ENCODE measurements at regions not wholly inside any gene's neighbourhood (a gene's known extent, or its start where the extent isn't known, plus 50 kb on each side); places are given as distances from the start of the nearest gene placed in this dataset.

DNA sequence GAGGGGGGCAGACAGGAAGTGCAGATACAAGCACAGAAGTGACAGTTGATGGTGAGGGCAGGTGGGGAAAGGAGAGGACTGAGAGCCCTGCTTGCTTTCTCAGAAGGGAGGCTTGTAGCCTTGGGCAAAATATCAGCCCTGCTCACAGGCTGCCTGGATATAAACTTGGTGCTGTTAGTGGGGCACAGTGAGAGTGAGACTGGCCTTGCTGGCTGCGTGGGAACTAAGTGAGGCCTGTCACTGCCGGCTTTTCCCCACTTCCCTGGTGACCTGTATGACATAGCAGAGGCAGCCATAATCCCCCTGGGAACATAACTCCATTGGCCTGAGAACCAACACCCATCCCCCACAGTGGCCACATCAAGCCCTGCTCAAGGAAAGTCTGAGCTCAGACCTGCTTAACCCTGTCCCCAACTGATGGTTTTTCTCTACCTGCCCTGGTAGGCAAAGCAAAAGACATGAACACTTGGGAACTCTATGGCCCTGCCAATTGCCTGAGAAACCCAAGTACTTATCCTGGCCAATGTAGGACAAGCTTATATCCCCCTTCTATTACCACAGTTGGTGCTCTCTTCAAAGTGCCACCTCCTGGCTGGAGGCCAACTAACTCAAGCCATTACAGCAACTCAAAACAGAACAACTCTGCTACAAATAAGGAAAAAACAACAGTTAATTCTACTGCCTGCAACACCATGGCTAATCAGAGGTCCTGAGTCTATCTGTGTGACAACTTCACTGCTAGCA is 472.7 kb downstream of the PLPP3 start:
- ATAC-seq, result no peak
- Mint-ChIP-seq H3K9me3 (peaks cover 45% of the 10 kb centered on the region), H3K4me3 (no peak overlapping the region), H3K36me3 (peaks cover 20% of the 10 kb centered on the region), H3K27me3 (ENCODE audit: low read depth) (no peaks in the 10 kb centered on the region; the same call in 1 of the 2 replicates), H3K27ac (no peak overlapping the region), H3K4me1 (peaks cover 4% of the 10 kb centered on the region)
- POLR2A ChIA-PET, result no interaction called here
- CTCF ChIA-PET, result no interaction called here
- no peak for DNase-seq (ENCODE audit: low spot score)
- TF ChIP-seq FOXP1 (CRISPR knock-in tag; IDR thresholded peaks at IDR 0.05; ENCODE audit: borderline replicate concordance) (no peak), OVOL2 (CRISPR knock-in tag; IDR thresholded peaks at IDR 0.05; ENCODE audit: borderline replicate concordance) (no peak), ZNF423 (CRISPR knock-in tag; IDR thresholded peaks at IDR 0.05) (no peak), CREM (CRISPR knock-in tag; IDR thresholded peaks at IDR 0.05) (no peak), TCF7 (CRISPR knock-in tag; IDR thresholded peaks at IDR 0.05; ENCODE audit: low read depth) (no peak), NR2C2 (CRISPR knock-in tag; IDR thresholded peaks at IDR 0.05) (no peak), FOXK1 (CRISPR knock-in tag; IDR thresholded peaks at IDR 0.05) (no peak), EMX1 (CRISPR knock-in tag; IDR thresholded peaks at IDR 0.05) (no peak), ZBTB21 (CRISPR knock-in tag; IDR thresholded peaks at IDR 0.05; ENCODE audit: borderline replicate concordance) (no peak), ZNF425 (CRISPR knock-in tag; conservative IDR thresholded peaks at IDR 0.05) (no peak), ATF2 (CRISPR knock-in tag; IDR thresholded peaks at IDR 0.05; ENCODE audit: borderline replicate concordance, low read depth) (no peak)
- TF ChIP-seq, protein P1, sequence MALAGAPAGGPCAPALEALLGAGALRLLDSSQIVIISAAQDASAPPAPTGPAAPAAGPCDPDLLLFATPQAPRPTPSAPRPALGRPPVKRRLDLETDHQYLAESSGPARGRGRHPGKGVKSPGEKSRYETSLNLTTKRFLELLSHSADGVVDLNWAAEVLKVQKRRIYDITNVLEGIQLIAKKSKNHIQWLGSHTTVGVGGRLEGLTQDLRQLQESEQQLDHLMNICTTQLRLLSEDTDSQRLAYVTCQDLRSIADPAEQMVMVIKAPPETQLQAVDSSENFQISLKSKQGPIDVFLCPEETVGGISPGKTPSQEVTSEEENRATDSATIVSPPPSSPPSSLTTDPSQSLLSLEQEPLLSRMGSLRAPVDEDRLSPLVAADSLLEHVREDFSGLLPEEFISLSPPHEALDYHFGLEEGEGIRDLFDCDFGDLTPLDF (CRISPR knock-in tag; IDR thresholded peaks at IDR 0.05), result no peak
- TF ChIP-seq, protein P2, sequence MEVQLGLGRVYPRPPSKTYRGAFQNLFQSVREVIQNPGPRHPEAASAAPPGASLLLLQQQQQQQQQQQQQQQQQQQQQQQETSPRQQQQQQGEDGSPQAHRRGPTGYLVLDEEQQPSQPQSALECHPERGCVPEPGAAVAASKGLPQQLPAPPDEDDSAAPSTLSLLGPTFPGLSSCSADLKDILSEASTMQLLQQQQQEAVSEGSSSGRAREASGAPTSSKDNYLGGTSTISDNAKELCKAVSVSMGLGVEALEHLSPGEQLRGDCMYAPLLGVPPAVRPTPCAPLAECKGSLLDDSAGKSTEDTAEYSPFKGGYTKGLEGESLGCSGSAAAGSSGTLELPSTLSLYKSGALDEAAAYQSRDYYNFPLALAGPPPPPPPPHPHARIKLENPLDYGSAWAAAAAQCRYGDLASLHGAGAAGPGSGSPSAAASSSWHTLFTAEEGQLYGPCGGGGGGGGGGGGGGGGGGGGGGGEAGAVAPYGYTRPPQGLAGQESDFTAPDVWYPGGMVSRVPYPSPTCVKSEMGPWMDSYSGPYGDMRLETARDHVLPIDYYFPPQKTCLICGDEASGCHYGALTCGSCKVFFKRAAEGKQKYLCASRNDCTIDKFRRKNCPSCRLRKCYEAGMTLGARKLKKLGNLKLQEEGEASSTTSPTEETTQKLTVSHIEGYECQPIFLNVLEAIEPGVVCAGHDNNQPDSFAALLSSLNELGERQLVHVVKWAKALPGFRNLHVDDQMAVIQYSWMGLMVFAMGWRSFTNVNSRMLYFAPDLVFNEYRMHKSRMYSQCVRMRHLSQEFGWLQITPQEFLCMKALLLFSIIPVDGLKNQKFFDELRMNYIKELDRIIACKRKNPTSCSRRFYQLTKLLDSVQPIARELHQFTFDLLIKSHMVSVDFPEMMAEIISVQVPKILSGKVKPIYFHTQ (CRISPR knock-in tag; IDR thresholded peaks at IDR 0.05), result no peak
- TF ChIP-seq, protein P3, sequence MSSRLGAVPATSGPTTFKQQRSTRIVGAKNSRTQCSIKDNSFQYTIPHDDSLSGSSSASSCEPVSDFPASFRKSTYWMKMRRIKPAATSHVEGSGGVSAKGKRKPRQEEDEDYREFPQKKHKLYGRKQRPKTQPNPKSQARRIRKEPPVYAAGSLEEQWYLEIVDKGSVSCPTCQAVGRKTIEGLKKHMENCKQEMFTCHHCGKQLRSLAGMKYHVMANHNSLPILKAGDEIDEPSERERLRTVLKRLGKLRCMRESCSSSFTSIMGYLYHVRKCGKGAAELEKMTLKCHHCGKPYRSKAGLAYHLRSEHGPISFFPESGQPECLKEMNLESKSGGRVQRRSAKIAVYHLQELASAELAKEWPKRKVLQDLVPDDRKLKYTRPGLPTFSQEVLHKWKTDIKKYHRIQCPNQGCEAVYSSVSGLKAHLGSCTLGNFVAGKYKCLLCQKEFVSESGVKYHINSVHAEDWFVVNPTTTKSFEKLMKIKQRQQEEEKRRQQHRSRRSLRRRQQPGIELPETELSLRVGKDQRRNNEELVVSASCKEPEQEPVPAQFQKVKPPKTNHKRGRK (CRISPR knock-in tag; IDR thresholded peaks at IDR 0.05; ENCODE audit: borderline replicate concordance), result no peak

DNA sequence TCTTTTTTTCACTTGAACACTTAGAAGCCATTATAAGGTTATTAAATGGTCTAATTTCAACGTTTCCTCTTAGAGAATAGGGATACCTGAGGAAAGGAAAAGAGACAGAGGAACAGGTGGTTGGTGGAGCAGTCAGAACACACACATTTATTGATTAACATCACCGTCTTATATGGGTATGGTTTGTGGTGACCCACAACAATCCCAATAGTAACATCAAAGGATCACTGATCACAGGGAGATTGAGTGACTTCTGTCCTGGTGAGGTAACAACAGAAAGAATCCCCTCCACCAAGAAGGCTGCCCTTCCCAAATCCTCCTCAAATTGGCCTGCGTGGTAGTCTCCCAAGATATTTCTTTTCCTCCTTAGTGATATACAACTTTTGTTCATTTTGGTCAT is 474.0 kb downstream of the PLPP3 start:
- H3K36me3 Mint-ChIP-seq, result peaks cover 16% of the 10 kb centered on the region
- no peak overlapping the region for H3K27ac Mint-ChIP-seq
- ChIA-PET CTCF (no interaction called here), POLR2A (no interaction called here)
- no peak for ATAC-seq
- peaks cover 35% of the 10 kb centered on the region for H3K9me3 Mint-ChIP-seq
- H3K4me3 Mint-ChIP-seq, result no peak overlapping the region
- no peaks in the 10 kb centered on the region; the same call in 1 of the 2 replicates for H3K27me3 Mint-ChIP-seq (ENCODE audit: low read depth)
- peaks cover 1% of the 10 kb centered on the region; the same call in 1 of the 2 replicates for H3K4me1 Mint-ChIP-seq
- DNase-seq (ENCODE audit: low spot score), result no peak
- TF ChIP-seq SP1 (CRISPR knock-in tag; conservative IDR thresholded peaks at IDR 0.05) (no peak), FOXJ3 (CRISPR knock-in tag; IDR thresholded peaks at IDR 0.05; ENCODE audit: borderline replicate concordance) (no peak), ETV6 (CRISPR knock-in tag; IDR thresholded peaks at IDR 0.05) (no peak), EMX1 (CRISPR knock-in tag; IDR thresholded peaks at IDR 0.05) (no peak), NR1H2 (CRISPR knock-in tag; IDR thresholded peaks at IDR 0.05) (no peak), FOXP1 (CRISPR knock-in tag; IDR thresholded peaks at IDR 0.05; ENCODE audit: borderline replicate concordance) (no peak), ZNF219 (CRISPR knock-in tag; IDR thresholded peaks at IDR 0.05; ENCODE audit: borderline replicate concordance) (no peak), ZNF263 (CRISPR knock-in tag; IDR thresholded peaks at IDR 0.05; ENCODE audit: low read depth) (no peak)
- TF ChIP-seq, protein P4, sequence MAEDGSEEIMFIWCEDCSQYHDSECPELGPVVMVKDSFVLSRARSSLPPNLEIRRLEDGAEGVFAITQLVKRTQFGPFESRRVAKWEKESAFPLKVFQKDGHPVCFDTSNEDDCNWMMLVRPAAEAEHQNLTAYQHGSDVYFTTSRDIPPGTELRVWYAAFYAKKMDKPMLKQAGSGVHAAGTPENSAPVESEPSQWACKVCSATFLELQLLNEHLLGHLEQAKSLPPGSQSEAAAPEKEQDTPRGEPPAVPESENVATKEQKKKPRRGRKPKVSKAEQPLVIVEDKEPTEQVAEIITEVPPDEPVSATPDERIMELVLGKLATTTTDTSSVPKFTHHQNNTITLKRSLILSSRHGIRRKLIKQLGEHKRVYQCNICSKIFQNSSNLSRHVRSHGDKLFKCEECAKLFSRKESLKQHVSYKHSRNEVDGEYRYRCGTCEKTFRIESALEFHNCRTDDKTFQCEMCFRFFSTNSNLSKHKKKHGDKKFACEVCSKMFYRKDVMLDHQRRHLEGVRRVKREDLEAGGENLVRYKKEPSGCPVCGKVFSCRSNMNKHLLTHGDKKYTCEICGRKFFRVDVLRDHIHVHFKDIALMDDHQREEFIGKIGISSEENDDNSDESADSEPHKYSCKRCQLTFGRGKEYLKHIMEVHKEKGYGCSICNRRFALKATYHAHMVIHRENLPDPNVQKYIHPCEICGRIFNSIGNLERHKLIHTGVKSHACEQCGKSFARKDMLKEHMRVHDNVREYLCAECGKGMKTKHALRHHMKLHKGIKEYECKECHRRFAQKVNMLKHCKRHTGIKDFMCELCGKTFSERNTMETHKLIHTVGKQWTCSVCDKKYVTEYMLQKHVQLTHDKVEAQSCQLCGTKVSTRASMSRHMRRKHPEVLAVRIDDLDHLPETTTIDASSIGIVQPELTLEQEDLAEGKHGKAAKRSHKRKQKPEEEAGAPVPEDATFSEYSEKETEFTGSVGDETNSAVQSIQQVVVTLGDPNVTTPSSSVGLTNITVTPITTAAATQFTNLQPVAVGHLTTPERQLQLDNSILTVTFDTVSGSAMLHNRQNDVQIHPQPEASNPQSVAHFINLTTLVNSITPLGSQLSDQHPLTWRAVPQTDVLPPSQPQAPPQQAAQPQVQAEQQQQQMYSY (CRISPR knock-in tag; IDR thresholded peaks at IDR 0.05), result no peak
